ENCODE measurements at regions not wholly inside any gene's neighbourhood (a gene's known extent, or its start where the extent isn't known, plus 50 kb on each side); places are given as distances from the start of the nearest gene placed in this dataset.

DNA sequence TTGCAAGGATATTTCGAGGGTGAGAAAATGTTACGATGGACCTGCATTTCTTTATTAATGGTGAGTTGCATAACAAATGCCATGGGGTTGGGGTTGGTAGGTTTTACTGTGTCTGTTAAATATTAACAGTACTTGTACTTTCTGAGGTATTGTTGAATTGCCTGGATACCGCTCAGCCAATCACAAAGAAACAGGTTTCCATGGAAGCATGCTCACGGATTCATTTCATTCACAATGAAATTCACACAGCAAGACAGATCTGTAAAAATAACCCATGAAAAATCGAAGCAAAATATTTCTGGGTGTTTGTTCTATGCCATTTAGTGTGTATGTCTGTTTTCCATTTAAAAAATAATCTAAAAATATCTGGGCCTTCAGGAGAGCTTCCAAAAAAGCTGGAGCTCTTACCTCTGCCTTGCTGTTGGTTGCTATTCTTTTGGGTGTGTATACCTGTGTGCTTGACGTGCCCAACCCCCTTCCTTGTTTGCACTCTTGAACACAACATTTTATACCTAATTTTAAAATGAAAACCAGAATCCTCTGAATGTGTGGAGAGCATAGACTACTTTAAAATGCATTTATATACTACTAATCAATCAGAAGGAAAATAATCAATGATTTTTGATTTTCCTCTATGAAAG, 479.8 kb upstream of the TBL1XR1 start:
- TF ChIP-seq, protein P1, sequence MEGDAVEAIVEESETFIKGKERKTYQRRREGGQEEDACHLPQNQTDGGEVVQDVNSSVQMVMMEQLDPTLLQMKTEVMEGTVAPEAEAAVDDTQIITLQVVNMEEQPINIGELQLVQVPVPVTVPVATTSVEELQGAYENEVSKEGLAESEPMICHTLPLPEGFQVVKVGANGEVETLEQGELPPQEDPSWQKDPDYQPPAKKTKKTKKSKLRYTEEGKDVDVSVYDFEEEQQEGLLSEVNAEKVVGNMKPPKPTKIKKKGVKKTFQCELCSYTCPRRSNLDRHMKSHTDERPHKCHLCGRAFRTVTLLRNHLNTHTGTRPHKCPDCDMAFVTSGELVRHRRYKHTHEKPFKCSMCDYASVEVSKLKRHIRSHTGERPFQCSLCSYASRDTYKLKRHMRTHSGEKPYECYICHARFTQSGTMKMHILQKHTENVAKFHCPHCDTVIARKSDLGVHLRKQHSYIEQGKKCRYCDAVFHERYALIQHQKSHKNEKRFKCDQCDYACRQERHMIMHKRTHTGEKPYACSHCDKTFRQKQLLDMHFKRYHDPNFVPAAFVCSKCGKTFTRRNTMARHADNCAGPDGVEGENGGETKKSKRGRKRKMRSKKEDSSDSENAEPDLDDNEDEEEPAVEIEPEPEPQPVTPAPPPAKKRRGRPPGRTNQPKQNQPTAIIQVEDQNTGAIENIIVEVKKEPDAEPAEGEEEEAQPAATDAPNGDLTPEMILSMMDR (IDR thresholded peaks at IDR 0.05), result no peak
- TF ChIP-seq POLR2AphosphoS5 (IDR thresholded peaks at IDR 0.05), result no peak
- no peak for TF ChIP-seq POLR2A (IDR thresholded peaks at IDR 0.05)

All from breast epithelium (tissue), 3 donors.